MM.1S (cell line): ENCODE measurements at regions not wholly inside any gene's neighbourhood (a gene's known extent, or its start where the extent isn't known, plus 50 kb on each side); places are given as distances from the start of the nearest gene placed in this dataset.

Experiments used
- CTCF ChIP-seq: fragments of 300-600 bp; sonication (generic); IDR thresholded peaks from 2 replicates; pipeline ENCODE4 v1.5.1; 2016; ENCODE audit warnings: antibody characterized with exemption, low read length, mixed read lengths
- EZH2 ChIP-seq: fragments of 300-600 bp; sonication (generic); optimal IDR thresholded peaks from 2 replicates; pipeline ENCODE3; 2017; ENCODE audit warnings: low read depth, mild to moderate bottlenecking, antibody characterized with exemption, low read length, mixed read lengths
- EZH2phosphoT487 ChIP-seq: fragments of 300-600 bp; sonication (generic); IDR thresholded peaks from 2 replicates; pipeline ENCODE4 v1.6.1; 2018; ENCODE audit warnings: antibody characterized with exemption, low read length

GRCh38 chr6:170033666-170034065, 257.2 kb downstream of the DLL1 start:
- TF ChIP-seq CTCF = no peak
- TF ChIP-seq EZH2 = no peak
- TF ChIP-seq EZH2phosphoT487 = no peak
